PC-9 (cell line): ENCODE measurements at regions not wholly inside any gene's neighbourhood (a gene's known extent, or its start where the extent isn't known, plus 50 kb on each side); places are given as distances from the start of the nearest gene placed in this dataset.

Experiments used
- CTCF ChIP-seq: fragments of 200-600 bp; sonication (generic); conservative IDR thresholded peaks from 2 replicates; pipeline ENCODE4 v1.6.1; 2017; ENCODE audit warnings: mixed run types, antibody characterized with exemption, mild to moderate bottlenecking, moderate library complexity
- EZH2 ChIP-seq: fragments of 200-600 bp; sonication (generic); IDR thresholded peaks from 2 replicates; pipeline ENCODE4 v1.8.0; 2017; ENCODE audit warnings: antibody characterized with exemption, low read depth

GRCh38 chrX:103148075-103148474, 55.1 kb upstream of the NXF3 start:
- no peak for TF ChIP-seq EZH2
- no peak for TF ChIP-seq CTCF
